ENCODE measurements at regions not wholly inside any gene's neighbourhood (a gene's known extent, or its start where the extent isn't known, plus 50 kb on each side); places are given as distances from the start of the nearest gene placed in this dataset.
"Not testable (repeated sequence)": the region's sequence is repeated elsewhere in the genome, so short reads cannot be mapped to it uniquely, and the experiment has no call there.

DNA sequence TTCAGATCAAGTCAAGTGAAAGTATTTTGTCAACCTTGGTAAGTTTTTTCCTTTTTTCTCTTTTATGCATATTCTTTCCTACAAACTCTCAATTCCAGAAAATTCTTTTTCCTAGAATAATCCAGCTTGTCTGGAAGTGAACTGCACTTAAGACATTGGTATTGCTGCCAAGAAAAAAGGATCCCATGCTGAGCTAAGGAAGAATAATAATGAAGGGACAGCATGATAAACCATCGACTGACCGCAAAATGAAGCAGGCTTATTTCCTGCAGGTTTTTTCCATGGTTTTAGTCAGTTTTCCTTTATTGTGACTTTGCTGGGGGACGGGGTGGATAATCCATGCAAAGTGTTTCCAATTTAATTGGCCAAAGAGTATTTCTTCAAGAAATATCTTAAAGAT lies 857.6 kb upstream of the SLC35B3 start:
- no peak for DNase-seq
- H3K4me1 ChIP-seq = no peaks in the 10 kb centered on the region
- no peaks in the 10 kb centered on the region for H3K27me3 ChIP-seq
- no peak overlapping the region for H3K27ac ChIP-seq
- H3K4me3 ChIP-seq = no peak overlapping the region
- H3K36me3 ChIP-seq = no peaks in the 10 kb centered on the region
- no peaks in the 10 kb centered on the region for H3K9me3 ChIP-seq
- intact Hi-C loops (cut with DNase I) = no loop called here
- no peak for ATAC-seq
- TF ChIP-seq, protein P1, sequence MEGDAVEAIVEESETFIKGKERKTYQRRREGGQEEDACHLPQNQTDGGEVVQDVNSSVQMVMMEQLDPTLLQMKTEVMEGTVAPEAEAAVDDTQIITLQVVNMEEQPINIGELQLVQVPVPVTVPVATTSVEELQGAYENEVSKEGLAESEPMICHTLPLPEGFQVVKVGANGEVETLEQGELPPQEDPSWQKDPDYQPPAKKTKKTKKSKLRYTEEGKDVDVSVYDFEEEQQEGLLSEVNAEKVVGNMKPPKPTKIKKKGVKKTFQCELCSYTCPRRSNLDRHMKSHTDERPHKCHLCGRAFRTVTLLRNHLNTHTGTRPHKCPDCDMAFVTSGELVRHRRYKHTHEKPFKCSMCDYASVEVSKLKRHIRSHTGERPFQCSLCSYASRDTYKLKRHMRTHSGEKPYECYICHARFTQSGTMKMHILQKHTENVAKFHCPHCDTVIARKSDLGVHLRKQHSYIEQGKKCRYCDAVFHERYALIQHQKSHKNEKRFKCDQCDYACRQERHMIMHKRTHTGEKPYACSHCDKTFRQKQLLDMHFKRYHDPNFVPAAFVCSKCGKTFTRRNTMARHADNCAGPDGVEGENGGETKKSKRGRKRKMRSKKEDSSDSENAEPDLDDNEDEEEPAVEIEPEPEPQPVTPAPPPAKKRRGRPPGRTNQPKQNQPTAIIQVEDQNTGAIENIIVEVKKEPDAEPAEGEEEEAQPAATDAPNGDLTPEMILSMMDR (IDR thresholded peaks at IDR 0.05) = no peak

- H3K4me3 ChIP-seq; ATAC-seq; H3K27ac ChIP-seq; intact Hi-C loops (cut with DNase I); H3K36me3 ChIP-seq; H3K9me3 ChIP-seq; H3K27me3 ChIP-seq; H3K4me1 ChIP-seq: not testable (repeated sequence)
- DNase-seq = peak; percentile 47
These were observed 855.0 kb upstream of the SLC35B3 start for GRCh38 chr6:9290342-9290741.

- no peak for DNase-seq
- Histone ChIP-seq H3K9me3 (no peaks in the 10 kb centered on the region), H3K27ac (no peak overlapping the region), H3K4me1 (no peaks in the 10 kb centered on the region), H3K4me3 (no peak overlapping the region), H3K36me3 (no peaks in the 10 kb centered on the region), H3K27me3 (no peaks in the 10 kb centered on the region)
- intact Hi-C loops (cut with DNase I) = no loop called here
- TF ChIP-seq, protein P1 (IDR thresholded peaks at IDR 0.05) = no peak
- no peak for ATAC-seq
These were observed 837.3 kb upstream of the SLC35B3 start for GRCh38 chr6:9272671-9273070.

GRCh38 chr6:9266741-9267140 lies 831.4 kb upstream of the SLC35B3 start:
- intact Hi-C loops (cut with DNase I) = no loop called here
- DNase-seq (no peak), ATAC-seq (no peak)
- Histone ChIP-seq H3K4me1 (no peaks in the 10 kb centered on the region), H3K36me3 (no peaks in the 10 kb centered on the region), H3K4me3 (no peak overlapping the region), H3K9me3 (no peaks in the 10 kb centered on the region), H3K27me3 (no peaks in the 10 kb centered on the region), H3K27ac (no peak overlapping the region)
- TF ChIP-seq, protein P1 (IDR thresholded peaks at IDR 0.05) = no peak

- intact Hi-C loops (cut with DNase I) = no loop called here
These were observed 821.9 kb upstream of the SLC35B3 start for GRCh38 chr6:9257215-9257614.

DNA sequence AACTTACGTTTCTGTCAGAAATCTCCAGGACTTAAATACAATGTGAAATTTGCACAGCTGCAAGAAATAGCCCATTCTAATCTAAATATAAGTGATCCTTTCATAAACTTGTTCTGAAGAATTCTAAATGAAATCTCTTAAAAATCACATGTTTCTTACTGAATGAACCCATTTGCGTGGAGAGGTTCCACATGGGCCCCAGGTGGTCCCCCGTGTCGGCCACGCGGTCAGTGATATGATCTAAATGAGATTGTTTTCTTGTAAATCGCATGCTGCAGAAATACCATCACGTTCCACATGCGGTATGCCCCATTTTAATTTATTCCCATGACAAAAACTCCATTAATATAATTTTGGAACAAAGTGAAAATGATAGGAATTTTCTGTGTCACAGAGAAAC lies 818.9 kb upstream of the SLC35B3 start:
- DNase-seq = no peak
- Histone ChIP-seq H3K4me1 (no peaks in the 10 kb centered on the region), H3K27ac (no peak overlapping the region), H3K27me3 (no peaks in the 10 kb centered on the region), H3K36me3 (no peaks in the 10 kb centered on the region), H3K4me3 (no peak overlapping the region), H3K9me3 (no peaks in the 10 kb centered on the region)
- ATAC-seq = no peak
- intact Hi-C loops (cut with DNase I) = no loop called here
- TF ChIP-seq, protein P1 (IDR thresholded peaks at IDR 0.05) = no peak

More at GRCh38 chr6:9257215-9257614, 821.9 kb upstream of the SLC35B3 start:
- H3K27ac ChIP-seq = no peak overlapping the region
- ATAC-seq (no peak), DNase-seq (no peak)
- H3K9me3 ChIP-seq = no peaks in the 10 kb centered on the region
- H3K4me1 ChIP-seq = no peaks in the 10 kb centered on the region
- no peaks in the 10 kb centered on the region for H3K27me3 ChIP-seq
- TF ChIP-seq, protein P1 (IDR thresholded peaks at IDR 0.05) = no peak
- no peaks in the 10 kb centered on the region for H3K36me3 ChIP-seq
- no peak overlapping the region for H3K4me3 ChIP-seq

Data from upper lobe of right lung (tissue), 1 donor.